Suprapubic skin (tissue), 3 donors: ENCODE measurements at regions not wholly inside any gene's neighbourhood (a gene's known extent, or its start where the extent isn't known, plus 50 kb on each side); places are given as distances from the start of the nearest gene placed in this dataset.

Experiments used
- CTCF ChIP-seq, 2 donors: fragments of 200-600 bp in 1 of 2; fragments of 450-650 bp in 1 of 2; sonication (generic) in 1 of 2; IDR thresholded peaks; one replicate each; pipeline ENCODE4 v1.5.1; 2016 to 2019; ENCODE audit warnings: antibody characterized with exemption in 2 of 2, mild to moderate bottlenecking in 1 of 2, moderate library complexity in 1 of 2
- POLR2A ChIP-seq, 2 donors: fragments of 450-650 bp; IDR thresholded peaks; one replicate each; pipeline ENCODE4 v1.6.1; 2017; ENCODE audit warnings: antibody characterized with exemption in 2 of 2, mild to moderate bottlenecking in 2 of 2, moderate library complexity in 2 of 2

- TF ChIP-seq CTCF (IDR thresholded peaks at IDR 0.05), result no peak
- no peak for TF ChIP-seq POLR2A (IDR thresholded peaks at IDR 0.05)
These were observed 155.9 kb upstream of the LPP start for GRCh38 chr3:187997946-187998561.
